K562 (cell line): ENCODE measurements at regions not wholly inside any gene's neighbourhood (a gene's known extent, or its start where the extent isn't known, plus 50 kb on each side); places are given as distances from the start of the nearest gene placed in this dataset.

Experiments used
- ATAC-seq: fragments of 200-7000 bp; cut with Tn5 transposase; 3 replicates; pipeline ENCODE4 v1.9.1; 2020; ENCODE audit warnings: moderate library complexity
- BruUV-seq: library from RNA; stranded (reverse); fragments of 400-500 nt; replicated peaks from 2 replicates; lab custom pipeline; 2021; lab: Mats Ljungman, UMichigan
- CTCF ChIA-PET: fragments of 300-600 bp; formaldehyde crosslinking; extraction: SDS; loops from one replicate; lab custom pipeline; 2021; ENCODE audit warnings: low intra/inter-chr PET ratio; lab: Yijun Ruan, JAX
- POLR2A ChIA-PET: fragments of 300-600, 350-650 bp; sonication (Branson Sonifier 250); formaldehyde crosslinking; extraction: SDS; loops from one replicate; lab custom pipeline; 2021; ENCODE audit warnings: antibody characterized with exemption, inconsistent platforms; lab: Yijun Ruan, JAX
- DNase-seq, 4 experiments: peaks; one replicate each; pipeline versions ENCODE4 v3.0.0 to v3.0.0-alpha.2; 2011 to 2018; ENCODE audit warnings: low spot score in 3 of 4, mixed read lengths in 3 of 4; ENCODE audit errors: extremely low read depth in 1 of 4
- FAIRE-seq: peaks from 2 replicates; lab custom pipeline; 2011; peaks lifted over from hg19 to GRCh38; lab: Jason Lieb, UNC
- H2AFZ ChIP-seq: 2 replicates; pipeline ENCODE4 v1.6.0; 2011; ENCODE audit warnings: low read depth, low read length, control low read depth, inconsistent platforms
- H3K27ac ChIP-seq: fragments of 200-600 bp; 3 replicates; pipeline ENCODE4 v1.8.0; 2011; ENCODE audit warnings: low read depth, mild to moderate bottlenecking, control low read depth, inconsistent platforms, low read length, moderate library complexity, mixed read lengths; ENCODE audit errors: extremely low read depth
- H3K27me3 ChIP-seq, 2 experiments: fragments of 300-600 bp in 1 of 2; 2 replicates in 1 of 2; 3 replicates in 1 of 2; pipeline versions ENCODE4 v1.6.0 to v1.8.0; 2011; ENCODE audit warnings: inconsistent platforms in 2 of 2, low read length in 2 of 2, mild to moderate bottlenecking in 1 of 2, mixed read lengths in 1 of 2, moderate library complexity in 1 of 2; ENCODE audit not compliant: control insufficient read depth in 2 of 2, insufficient read depth in 2 of 2
- H3K36me3 ChIP-seq: fragments of 300-600 bp; 3 replicates; pipeline ENCODE4 v1.8.0; 2011; ENCODE audit warnings: mild to moderate bottlenecking, low read length, inconsistent platforms; ENCODE audit not compliant: control insufficient read depth, insufficient read depth
- H3K4me1 ChIP-seq, 2 experiments: fragments of 200-600 bp in 1 of 2; replicated peaks in 1 of 2; 2 replicates in 1 of 2; 3 replicates in 1 of 2; pipeline versions ENCODE4 v1.5.1 to v1.8.0; 2011; ENCODE audit warnings: inconsistent platforms in 2 of 2, low read length in 2 of 2, mild to moderate bottlenecking in 1 of 2, mixed read lengths in 1 of 2, moderate library complexity in 1 of 2; ENCODE audit not compliant: control insufficient read depth in 2 of 2, insufficient read depth in 2 of 2
- H3K4me2 ChIP-seq: 2 replicates; pipeline ENCODE4 v1.6.1; 2011; ENCODE audit warnings: low read length, control low read depth, inconsistent platforms, mixed read lengths; ENCODE audit not compliant: insufficient read depth
- H3K4me3 ChIP-seq: fragments of 200-600 bp; sonication (generic), shearing (Covaris generic); 2 replicates; pipeline ENCODE4 v1.5.1; 2016; ENCODE audit warnings: control low read depth, inconsistent platforms
- H3K79me2 ChIP-seq: fragments of 200-600 bp; 3 replicates; pipeline ENCODE4 v1.8.0; 2011; ENCODE audit warnings: low read length, inconsistent platforms; ENCODE audit not compliant: control insufficient read depth, insufficient read depth
- H3K9ac ChIP-seq, 2 experiments: 2 replicates each; pipeline versions ENCODE4 v1.6.0 to v1.6.1; 2011; ENCODE audit warnings: low read depth in 2 of 2, low read length in 2 of 2, control low read depth in 1 of 2, inconsistent platforms in 1 of 2, mild to moderate bottlenecking in 1 of 2, mixed read lengths in 1 of 2; ENCODE audit not compliant: insufficient read depth in 1 of 2
- H3K9me1 ChIP-seq: one replicate; pipeline ENCODE4 v1.6.0; 2011; ENCODE audit warnings: inconsistent platforms, mild to moderate bottlenecking, low read length, moderate library complexity; ENCODE audit not compliant: control insufficient read depth, insufficient read depth
- H3K9me3 ChIP-seq: replicated peaks from 2 replicates; pipeline ENCODE4 v1.5.1; 2011; ENCODE audit warnings: low read depth, low read length, inconsistent platforms; ENCODE audit not compliant: control insufficient read depth, insufficient read depth
- H4K20me1 ChIP-seq: replicated peaks from 2 replicates; pipeline ENCODE4 v1.6.1; 2011; ENCODE audit warnings: low read length, inconsistent platforms, mixed read lengths; ENCODE audit not compliant: control insufficient read depth, insufficient read depth
- ARID2 ChIP-seq: fragments of 450-650 bp; IDR thresholded peaks from 2 replicates; pipeline ENCODE4 v1.6.1; 2017; ENCODE audit warnings: antibody characterized with exemption, mild to moderate bottlenecking
- CEBPG ChIP-seq, 3 experiments: fragments of 200-800 bp in 1 of 3; sonication (Bioruptor generic) in 1 of 3; sonication (generic) in 1 of 3; formaldehyde crosslinking in 1 of 3; IDR thresholded peaks in 2 of 3; conservative IDR thresholded peaks in 1 of 3; 2 replicates each; pipeline versions ENCODE4 v1.6.1 to v1.8.0; 2016 to 2022; ENCODE audit warnings: missing compliant biosample characterization in 2 of 3, missing genetic modification characterization in 2 of 3, mild to moderate bottlenecking in 1 of 3, missing genetic modification reagents in 1 of 3
- CTCF ChIP-seq, 3 experiments: IDR thresholded peaks in 2 of 3; conservative IDR thresholded peaks in 1 of 3; 2 replicates each; pipeline ENCODE4 v1.5.1; 2011 to 2012; ENCODE audit warnings: low read length in 3 of 3, mild to moderate bottlenecking in 3 of 3, control low read depth in 2 of 3, improper control_type of control experiment in 1 of 3, inconsistent platforms in 1 of 3, low read depth in 1 of 3, mixed read lengths in 1 of 3, moderate library complexity in 1 of 3; ENCODE audit not compliant: insufficient read depth in 2 of 3
- NFE2 ChIP-seq: IDR thresholded peaks from 2 replicates; pipeline ENCODE4 v1.6.1; 2014; ENCODE audit warnings: antibody characterized with exemption, low read depth
- RAD21 ChIP-seq, 2 experiments: fragments of 250-450 bp in 1 of 2; fragments of 450-650 bp in 1 of 2; sonication (Bioruptor Pico) in 1 of 2; formaldehyde crosslinking in 1 of 2; IDR thresholded peaks in 1 of 2; conservative IDR thresholded peaks in 1 of 2; 2 replicates each; pipeline versions ENCODE4 v1.4.0 to v1.8.0; 2020 to 2022; ENCODE audit warnings: mild to moderate bottlenecking in 2 of 2, moderate library complexity in 1 of 2
- REST ChIP-seq, 2 experiments: fragments of 450-650 bp; formaldehyde crosslinking in 1 of 2; IDR thresholded peaks; 2 replicates each; pipeline versions ENCODE4 v1.4.0 to v1.6.1; 2014 to 2020; ENCODE audit warnings: mild to moderate bottlenecking in 2 of 2, borderline replicate concordance in 1 of 2, low read depth in 1 of 2
- STAG1 ChIP-seq: sonication (generic); formaldehyde crosslinking; IDR thresholded peaks from 2 replicates; pipeline ENCODE4 v1.5.0; 2020; ENCODE audit warnings: missing genetic modification reagents, borderline replicate concordance
- ZBTB1 ChIP-seq: sonication (generic); formaldehyde crosslinking; IDR thresholded peaks from 2 replicates; pipeline ENCODE4 v1.8.1; 2023; ENCODE audit warnings: missing genetic modification reagents, low read depth, mild to moderate bottlenecking, borderline replicate concordance
- WGBS: fragments of 100-300 bp; shearing (Covaris generic); methylation state at CpG from one replicate; pipeline ENCODE4 v1.1.6; 2016; ENCODE audit warnings: low coverage, mixed read lengths; ENCODE audit not compliant: insufficient coverage; ENCODE audit errors: missing lambda C conversion rate; 5-methylcytosine and 5-hydroxymethylcytosine counted together
- in situ Hi-C: fragments of 300-500 bp; cut with MboI; formaldehyde crosslinking; loops from 4 replicates; pipeline ENCODE4 v1.15.0; 2018; ENCODE audit warnings: inconsistent platforms, mixed read lengths
- intact Hi-C: fragments of 100-400 bp; cut with micrococcal nuclease; formaldehyde crosslinking; loops from 2 replicates; pipeline ENCODE4 v1.14.2; 2022

GRCh38 chr6:168956884-168957730, 296.5 kb downstream of the THBS2 start:
- no peak overlapping the region for H2AFZ ChIP-seq
- 0% methylated on average over 6 of the region's 6 CpGs for WGBS
- no peaks in the 10 kb centered on the region for H3K4me1 ChIP-seq
- CTCF ChIA-PET = interaction anchor here (0.6 to 1.7 kb wide), 4 partner anchors 563 to 1573 kb away, joined by 3 to 6 read pairs (median 4); no protein-coding TSS in a partner anchor
- peaks cover 0 to 12% of the 10 kb centered on the region in 2 experiments; a peak in 1 of 5 replicates for H3K27me3 ChIP-seq
- no peaks in the 10 kb centered on the region for H3K36me3 ChIP-seq
- H3K4me3 ChIP-seq = no peak overlapping the region
- BruUV-seq = no TSS peak
- ATAC-seq = peak; percentile 95
- H3K79me2 ChIP-seq = no peaks in the 10 kb centered on the region
- H4K20me1 ChIP-seq = no peaks in the 10 kb centered on the region
- H3K4me2 ChIP-seq = no peak overlapping the region
- no peaks in the 10 kb centered on the region for H3K9me1 ChIP-seq
- intact Hi-C loops = loop anchor here (2.0 to 5.0 kb wide), 2 partner anchors 532 to 1575 kb away; no protein-coding TSS in a partner anchor
- DNase-seq = peak; percentile 34 to 70 (median 54)
- FAIRE-seq = peak; percentile 81
- H3K9ac ChIP-seq = no peak overlapping the region
- POLR2A ChIA-PET = interaction anchor here (0.5 to 1.0 kb wide), 3 partner anchors 34 to 369 kb away, joined by 3 read pairs; no protein-coding TSS in a partner anchor
- no peak overlapping the region for H3K27ac ChIP-seq
- in situ Hi-C loops = no loop called here
- H3K9me3 ChIP-seq = no peaks in the 10 kb centered on the region
- TF ChIP-seq STAG1 (CRISPR knock-in tag) (peak; percentile 56; the same call in 1 of the 2 replicates), ZBTB1 (CRISPR knock-in tag) (no peak), ARID2 (peak; percentile 32; the same call in 1 of the 2 replicates), REST (IDR thresholded peaks at IDR 0.05; ENCODE audit: borderline replicate concordance) (peak; percentile 64), REST (CRISPR knock-in tag; IDR thresholded peaks at IDR 0.05; ENCODE audit: low read depth) (no peak), RAD21 (CRISPR knock-in tag; conservative IDR thresholded peaks at IDR 0.05 in 1 of 2, IDR thresholded peaks at IDR 0.05 in 1 of 2) (peak; percentile 71 to 80), CEBPG (CRISPR knock-in tag; IDR thresholded peaks at IDR 0.05) (no peak), CEBPG (tag; conservative IDR thresholded peaks at IDR 0.05 in 1 of 2, IDR thresholded peaks at IDR 0.05 in 1 of 2) (peak; percentile 50 to 74; a peak in 3 of 4 replicates), CTCF (IDR thresholded peaks at IDR 0.05 in 2 of 3, conservative IDR thresholded peaks at IDR 0.05 in 1 of 3; ENCODE audit: insufficient read depth in 2 of 3, low read depth in 1 of 3, low read length in 3 of 3) (peak; percentile 72 to 85 (median 84)), NFE2 (0 out of 2 replicates have a peak, but pooled peaks have one; percentile 33)
